Mesodermal cell (in vitro differentiated cells): ENCODE measurements at regions not wholly inside any gene's neighbourhood (a gene's known extent, or its start where the extent isn't known, plus 50 kb on each side); places are given as distances from the start of the nearest gene placed in this dataset.
"Not testable (repeated sequence)": the region's sequence is repeated elsewhere in the genome, so short reads cannot be mapped to it uniquely, and the experiment has no call there.

Experiments
- H3K27ac ChIP-seq: 2 replicates; pipeline ENCODE4 v1.7.0; 2013; ENCODE audit warnings: mild to moderate bottlenecking, low read depth, low read length, moderate library complexity; ENCODE audit not compliant: severe bottlenecking
- H3K36me3 ChIP-seq: 2 replicates; pipeline ENCODE4 v1.7.1; 2013; ENCODE audit warnings: mild to moderate bottlenecking, low read length, moderate library complexity; ENCODE audit not compliant: control insufficient read depth, insufficient read depth
- H3K4me1 ChIP-seq: one replicate; pipeline ENCODE4 v1.7.1; 2013; ENCODE audit warnings: mild to moderate bottlenecking, low read length; ENCODE audit not compliant: insufficient read depth, control insufficient read depth, poor library complexity, severe bottlenecking
- H3K4me3 ChIP-seq: 2 replicates; pipeline ENCODE4 v1.7.0; 2013; ENCODE audit warnings: low read length, control low read depth, mild to moderate bottlenecking; ENCODE audit not compliant: insufficient read depth, poor library complexity, severe bottlenecking; ENCODE audit errors: extremely low read depth
- H3K9me3 ChIP-seq: 2 replicates; pipeline ENCODE4 v1.7.1; 2013; ENCODE audit warnings: mild to moderate bottlenecking, low read length, moderate library complexity; ENCODE audit not compliant: control insufficient read depth
- WGBS, 2 experiments: methylation state at CpG; one replicate each; pipeline ENCODE4 v1.1.5; 2013; ENCODE audit warnings: missing lambda C conversion rate in 2 of 2; ENCODE audit not compliant: insufficient coverage in 2 of 2; 5-methylcytosine and 5-hydroxymethylcytosine counted together

DNA sequence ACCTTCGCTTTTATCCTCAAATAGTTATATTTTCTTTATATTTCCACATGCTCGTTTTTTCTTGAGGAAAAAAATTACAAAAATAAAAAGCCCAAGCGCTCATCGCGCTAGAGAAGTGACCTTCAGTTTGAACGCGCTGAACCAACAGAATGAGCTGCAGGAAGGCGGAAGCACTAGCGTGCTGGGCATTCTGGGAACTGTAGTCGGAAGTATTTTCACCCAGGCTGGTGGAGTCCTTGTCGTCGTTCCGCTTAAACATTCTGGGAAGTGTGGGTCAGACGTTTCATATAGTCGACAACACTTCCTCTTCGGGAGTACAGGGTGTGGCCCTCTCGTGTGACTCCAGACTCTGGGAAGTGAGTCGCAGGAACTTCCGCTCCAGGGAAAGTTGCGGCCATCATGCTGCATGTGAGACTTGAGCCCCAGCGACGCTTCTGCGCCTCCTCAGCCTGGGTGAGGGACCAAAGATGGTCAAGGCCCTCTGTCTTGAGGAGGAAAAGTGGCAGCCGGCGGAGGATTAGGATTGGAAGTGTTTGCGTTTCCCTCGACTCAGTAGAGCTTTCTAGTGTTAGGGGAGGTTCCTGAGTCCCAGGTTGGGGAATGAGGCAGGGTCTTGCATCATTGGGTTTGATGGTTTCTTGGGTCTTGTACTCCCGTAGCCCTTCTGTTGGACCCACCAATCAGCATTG is 84.1 kb upstream of the GPR39 start:
- H3K36me3 ChIP-seq, H3K4me1 ChIP-seq, H3K27ac ChIP-seq, H3K9me3 ChIP-seq, H3K4me3 ChIP-seq: not testable (repeated sequence)
- 87 to 93% methylated on average over 12 to 18 of the region's 28 CpGs for WGBS, 2 experiments

DNA sequence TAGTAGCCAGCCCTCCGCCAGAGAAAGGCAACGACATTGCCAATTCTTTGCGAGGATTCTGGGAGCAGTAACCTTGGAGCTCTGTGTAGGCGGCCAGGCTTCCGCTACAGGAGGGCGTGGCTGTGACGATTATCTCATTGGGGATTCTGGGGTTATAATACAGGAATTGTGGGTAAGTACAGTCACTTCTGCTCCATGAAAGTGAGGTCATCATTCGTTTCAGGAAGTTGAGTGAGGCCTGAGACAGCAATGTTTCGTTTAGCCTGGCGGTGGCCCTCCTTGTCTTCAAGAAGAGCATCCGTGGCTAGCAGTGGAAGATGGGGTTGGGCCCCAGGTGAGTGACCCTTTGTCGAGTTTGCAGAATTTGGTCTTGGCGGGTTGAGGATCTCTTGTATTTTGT is 79.5 kb upstream of the GPR39 start:
- 100% methylated on average over 1 to 2 of the region's 13 CpGs for WGBS, 2 experiments
- not testable (repeated sequence) for H3K27ac ChIP-seq, H3K36me3 ChIP-seq, H3K4me1 ChIP-seq, H3K9me3 ChIP-seq, H3K4me3 ChIP-seq

DNA sequence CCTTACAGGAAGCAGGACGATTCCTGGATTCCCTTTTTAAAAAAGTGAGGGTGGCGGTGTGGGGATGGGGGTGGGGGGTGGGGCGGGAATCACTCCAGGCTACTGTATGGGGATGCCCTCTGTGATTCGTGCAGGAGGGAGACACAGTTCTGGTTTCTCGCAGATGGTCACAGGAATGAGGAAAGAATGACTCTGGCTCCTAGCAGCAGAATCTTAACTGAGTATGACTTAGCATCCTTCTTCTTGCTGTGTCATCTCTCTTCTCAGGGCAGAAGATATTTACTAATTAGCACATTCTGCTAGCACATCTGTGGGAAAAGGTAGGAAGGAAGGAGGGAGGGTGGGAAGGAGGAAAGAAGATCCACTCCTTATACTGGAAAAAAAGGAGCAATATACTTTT is 78.8 kb upstream of the GPR39 start:
- not testable (repeated sequence) for H3K4me1 ChIP-seq, H3K4me3 ChIP-seq, H3K9me3 ChIP-seq, H3K27ac ChIP-seq, H3K36me3 ChIP-seq
- WGBS, 2 experiments: no CpG with 5 or more reads among the region's 5 CpGs

DNA sequence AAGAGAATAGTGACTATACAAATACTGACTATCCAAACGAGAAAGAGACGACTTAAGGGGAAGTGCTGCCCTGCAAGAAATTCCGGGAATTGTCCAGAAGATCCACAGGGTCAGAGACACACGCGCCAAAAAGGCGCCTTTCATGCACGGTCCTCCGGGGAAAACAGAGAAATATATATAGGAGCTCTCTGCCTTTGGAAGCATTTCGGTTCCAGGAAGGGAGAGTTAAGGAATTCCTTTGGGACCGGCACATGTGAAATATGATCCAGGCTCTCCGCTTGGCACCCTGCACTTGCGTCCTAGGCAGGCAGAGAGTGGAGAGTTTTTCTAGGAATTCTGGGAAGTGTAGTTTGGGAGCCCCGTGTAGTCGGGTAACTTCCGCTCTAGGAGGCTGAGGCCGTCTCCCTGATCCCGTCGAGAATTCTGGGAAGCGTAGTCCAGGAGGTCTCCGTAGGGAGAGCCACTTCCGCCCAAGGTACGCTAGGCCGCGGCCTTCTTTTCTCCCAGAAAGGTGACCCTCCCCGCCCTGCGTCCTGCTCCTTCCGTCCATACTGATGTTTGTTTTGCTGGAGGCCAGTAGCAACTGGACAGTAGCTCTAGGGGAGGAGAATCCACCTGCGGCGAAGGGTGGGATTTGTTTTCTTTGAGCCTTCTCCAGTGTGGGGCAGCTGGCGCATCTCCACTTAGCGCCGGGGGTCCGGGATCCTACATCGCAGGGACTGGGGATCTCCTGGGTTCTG is 69.4 kb upstream of the GPR39 start:
- not testable (repeated sequence) for H3K4me1 ChIP-seq, H3K36me3 ChIP-seq, H3K9me3 ChIP-seq
- 0 to 5% methylated on average over 7 to 16 of the region's 34 CpGs for WGBS, 2 experiments
- Histone ChIP-seq H3K27ac (peak overlapping the region; percentile 45), H3K4me3 (peak overlapping the region; percentile 33)

DNA sequence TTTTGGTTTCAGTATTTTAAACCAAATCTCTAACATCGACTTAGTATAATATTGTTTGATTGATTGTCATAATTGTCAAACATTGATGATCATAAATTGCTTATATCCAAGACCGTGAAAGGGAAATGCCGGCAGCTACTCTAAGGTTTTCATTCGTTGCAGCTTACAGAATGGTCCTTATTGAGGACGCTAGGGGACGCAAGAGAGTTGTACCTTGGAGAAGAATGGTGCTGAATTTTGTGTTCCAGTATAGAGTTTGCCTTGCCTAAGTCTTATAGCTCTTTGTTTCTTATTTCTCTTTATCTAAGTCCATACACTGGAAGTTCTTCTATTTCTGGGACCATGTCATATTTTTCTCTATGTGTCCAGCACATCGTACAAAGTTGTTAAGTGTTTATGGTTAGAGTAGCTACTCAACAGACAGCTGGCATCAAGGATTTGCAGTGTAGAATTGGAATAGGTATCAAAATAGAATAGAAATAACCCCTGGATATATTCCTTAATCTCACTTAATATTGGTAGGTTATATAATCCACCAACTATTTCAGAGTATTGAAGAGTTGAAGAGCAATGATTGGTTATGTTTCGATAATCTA is 67.4 kb upstream of the GPR39 start:
- H3K36me3 ChIP-seq, H3K4me3 ChIP-seq, H3K27ac ChIP-seq, H3K4me1 ChIP-seq, H3K9me3 ChIP-seq: not testable (repeated sequence)
- 9 to 11% methylated on average over 5 of the region's 8 CpGs for WGBS, 2 experiments

DNA sequence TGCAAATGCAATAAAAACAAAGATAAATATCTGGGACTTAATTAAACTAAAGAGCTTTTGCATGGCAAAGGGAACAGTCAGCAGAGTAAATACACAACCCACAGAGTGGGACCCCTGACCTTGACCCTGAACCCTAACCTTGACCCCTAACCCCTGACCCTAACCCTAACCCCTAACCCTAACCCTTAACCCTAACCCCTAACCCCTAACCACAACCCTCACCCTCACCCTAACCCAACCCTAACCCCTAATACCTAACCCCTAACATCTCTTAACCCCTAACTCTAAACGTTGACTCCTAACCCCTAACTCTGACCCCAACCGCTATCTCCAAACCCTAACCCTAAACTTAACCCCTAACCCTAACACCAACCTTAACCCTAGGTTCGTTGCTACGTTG is 64.9 kb upstream of the GPR39 start:
- not testable (repeated sequence) for H3K27ac ChIP-seq, H3K36me3 ChIP-seq, H3K4me1 ChIP-seq, H3K4me3 ChIP-seq, H3K9me3 ChIP-seq
- WGBS, 2 experiments: 40% methylated on average over 1 of the region's 4 CpGs; no CpG with 5 or more reads in 1 of the 2 experiments

DNA sequence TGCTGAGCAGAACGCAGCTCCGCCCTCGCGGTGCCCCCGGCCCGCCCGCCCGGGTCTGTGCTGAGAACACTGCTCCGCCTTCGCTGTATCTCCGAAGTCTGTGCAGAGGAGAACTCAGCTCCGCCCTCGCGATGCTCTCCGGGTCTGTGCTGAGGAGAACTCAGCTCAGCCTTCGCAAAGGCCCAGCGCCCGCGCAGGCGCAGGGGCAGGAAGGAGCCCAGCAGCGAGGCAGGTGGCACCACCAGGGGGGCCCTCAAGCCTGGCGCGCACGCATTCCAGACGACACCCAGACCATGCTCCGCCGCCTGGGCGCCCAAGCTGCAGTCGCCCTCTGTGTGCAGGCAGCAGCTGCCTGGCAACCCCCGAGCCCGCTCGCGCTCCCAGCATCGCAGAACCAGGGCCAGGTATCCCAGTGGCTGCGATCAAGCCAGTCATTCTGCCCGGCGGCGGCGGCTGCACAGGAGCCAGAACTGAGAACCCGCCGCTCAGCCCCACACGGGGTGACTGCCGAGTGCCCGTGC is 64.1 kb upstream of the GPR39 start:
- peak overlapping the region; percentile 18 for H3K4me3 ChIP-seq
- H3K27ac ChIP-seq, H3K9me3 ChIP-seq, H3K36me3 ChIP-seq, H3K4me1 ChIP-seq: not testable (repeated sequence)
- WGBS, 2 experiments: 2% methylated on average over 11 to 20 of the region's 44 CpGs

DNA sequence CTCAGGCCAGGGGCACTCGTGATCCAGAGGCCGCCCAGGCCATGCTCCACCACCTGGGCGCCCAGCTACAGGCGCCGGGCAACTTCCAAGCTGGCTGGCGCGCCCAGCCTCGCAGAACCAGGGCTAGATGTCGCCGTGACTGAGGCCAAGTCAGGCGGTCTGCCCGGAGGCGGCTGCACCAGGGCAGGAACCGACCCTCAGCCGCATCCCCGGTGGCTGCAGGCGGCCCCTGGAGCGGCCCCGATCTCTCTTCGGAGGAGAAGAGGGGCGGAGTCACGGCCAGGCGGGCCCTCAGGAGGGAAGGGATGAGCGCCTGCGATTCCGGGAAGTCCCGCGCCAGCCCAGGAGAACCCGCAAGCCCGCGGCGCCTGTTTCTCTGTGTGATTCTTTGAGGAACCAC is 63.2 kb upstream of the GPR39 start:
- not testable (repeated sequence) for H3K36me3 ChIP-seq, H3K4me1 ChIP-seq, H3K27ac ChIP-seq, H3K9me3 ChIP-seq
- H3K4me3 ChIP-seq: peak overlapping the region; percentile 30
- WGBS, 2 experiments: 0 to 1% methylated on average over 11 to 20 of the region's 32 CpGs

DNA sequence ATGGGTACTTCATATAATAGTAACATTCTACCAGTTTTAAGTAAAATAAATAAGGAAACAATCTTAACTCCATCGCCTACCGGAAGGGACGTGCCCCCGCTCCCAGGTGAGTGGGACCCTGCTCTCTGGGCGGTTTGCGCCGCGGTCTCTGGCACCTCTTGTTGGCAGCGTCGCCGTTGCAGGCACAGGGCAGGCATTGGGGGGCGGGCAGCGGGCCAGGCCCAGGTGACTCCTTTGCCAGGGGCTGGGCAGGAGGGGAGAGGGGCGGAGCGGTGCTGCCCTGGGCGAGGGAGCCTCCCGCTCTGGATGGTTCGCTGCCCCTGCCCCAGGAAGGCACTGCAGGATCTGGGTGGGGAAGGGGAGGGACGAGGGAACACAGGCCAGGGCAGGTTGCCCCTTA is 55.6 kb upstream of the GPR39 start:
- H3K4me1 ChIP-seq, H3K4me3 ChIP-seq, H3K36me3 ChIP-seq, H3K27ac ChIP-seq, H3K9me3 ChIP-seq: not testable (repeated sequence)
- WGBS, 2 experiments: 89 to 98% methylated on average over 8 to 18 of the region's 19 CpGs

DNA sequence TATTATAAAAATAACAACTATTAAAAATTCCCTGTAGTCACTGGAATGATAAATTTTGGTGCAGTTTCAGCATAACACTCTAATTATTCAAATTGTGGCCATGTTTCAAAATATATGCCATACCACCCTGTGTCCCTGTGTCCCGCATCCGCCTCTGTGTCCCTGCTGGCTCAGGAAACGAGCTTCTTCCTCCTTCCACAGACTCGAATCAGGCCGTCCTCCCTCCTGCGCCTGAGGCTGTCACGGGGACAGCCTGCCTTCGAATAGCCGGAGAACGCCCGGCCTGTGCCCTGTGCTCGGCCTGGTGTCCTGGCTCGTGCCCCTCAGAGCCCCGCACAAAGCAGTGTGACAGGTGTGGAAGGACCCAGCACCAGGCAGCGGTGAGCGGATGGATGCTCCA is 55.1 kb upstream of the GPR39 start:
- 80% methylated on average over 2 of the region's 16 CpGs; no CpG with 5 or more reads in 1 of the 2 experiments for WGBS, 2 experiments
- H3K9me3 ChIP-seq, H3K27ac ChIP-seq, H3K36me3 ChIP-seq, H3K4me1 ChIP-seq, H3K4me3 ChIP-seq: not testable (repeated sequence)

DNA sequence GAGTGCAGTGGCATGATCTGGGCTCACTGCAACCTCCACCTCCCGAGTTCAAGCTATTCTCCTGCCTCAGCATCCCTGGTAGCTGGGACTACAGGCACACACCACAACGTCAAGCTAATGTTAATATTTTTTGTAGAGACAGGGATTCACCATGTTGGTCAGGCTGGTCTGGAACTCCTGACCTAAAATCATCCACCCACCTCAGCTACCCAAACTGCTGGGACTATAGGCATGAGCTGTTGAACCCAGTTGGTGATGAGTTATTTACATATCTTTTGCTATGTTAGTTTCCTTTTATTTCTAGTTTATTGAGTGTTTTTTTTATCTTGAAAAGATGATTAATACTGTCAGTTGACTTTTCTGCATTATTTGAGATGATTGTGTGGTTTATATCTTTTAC is 53.3 kb upstream of the GPR39 start:
- H3K4me1 ChIP-seq, H3K36me3 ChIP-seq, H3K9me3 ChIP-seq, H3K4me3 ChIP-seq, H3K27ac ChIP-seq: not testable (repeated sequence)
- whole genome bisulfite sequencing, 2 experiments: no CpG with 5 or more reads among the region's 2 CpGs
